Calu3 (cell line): ENCODE measurements at regions not wholly inside any gene's neighbourhood (a gene's known extent, or its start where the extent isn't known, plus 50 kb on each side); places are given as distances from the start of the nearest gene placed in this dataset.
"Not testable (repeated sequence)": the region's sequence is repeated elsewhere in the genome, so short reads cannot be mapped to it uniquely, and the experiment has no call there.

Experiments used
- BruUV-seq: library from RNA; stranded (reverse); fragments of 400-500 nt; replicated peaks from 2 replicates; lab custom pipeline; 2021; lab: Mats Ljungman, UMichigan
- CTCF ChIA-PET: fragments of 300-600 bp; sonication (Branson Sonifier 250); formaldehyde crosslinking; loops from one replicate; lab custom pipeline; 2022; ENCODE audit warnings: antibody characterized with exemption; lab: Charles Lee
- DNase-seq: peaks from one replicate; pipeline ENCODE4 v3.0.0; 2022
- H3K27ac Mint-ChIP-seq: one replicate; pipeline ENCODE4 v1.8.0; 2022; ENCODE audit warnings: mixed read lengths; ENCODE audit not compliant: unreplicated experiment
- H3K27me3 Mint-ChIP-seq: one replicate; pipeline ENCODE4 v1.8.0; 2022; ENCODE audit warnings: mixed read lengths; ENCODE audit not compliant: unreplicated experiment
- H3K36me3 Mint-ChIP-seq: one replicate; pipeline ENCODE4 v1.8.0; 2022; ENCODE audit warnings: mild to moderate bottlenecking, moderate library complexity, mixed read lengths; ENCODE audit not compliant: insufficient read depth, unreplicated experiment
- H3K4me1 Mint-ChIP-seq: one replicate; pipeline ENCODE4 v1.8.0; 2022; ENCODE audit warnings: mild to moderate bottlenecking, low read depth, mixed read lengths; ENCODE audit not compliant: unreplicated experiment
- H3K4me3 Mint-ChIP-seq: one replicate; pipeline ENCODE4 v1.8.0; 2022; ENCODE audit warnings: mild to moderate bottlenecking, low read depth, moderate library complexity, mixed read lengths; ENCODE audit not compliant: unreplicated experiment
- H3K9me3 Mint-ChIP-seq: one replicate; pipeline ENCODE4 v1.8.0; 2022; ENCODE audit warnings: low read depth, mixed read lengths; ENCODE audit not compliant: unreplicated experiment
- intact Hi-C: fragments of 100-400 bp; cut with micrococcal nuclease; formaldehyde crosslinking; loops from one replicate; pipeline ENCODE4 v1.10.0; 2022; ENCODE audit not compliant: unreplicated experiment
- TF ChIP-seq, protein P1 (sequence below): fragments of 200-600 bp; IDR thresholded peaks from one replicate; pipeline ENCODE4 v1.8.0; 2022; ENCODE audit warnings: antibody characterized with exemption; ENCODE audit not compliant: unreplicated experiment

DNA sequence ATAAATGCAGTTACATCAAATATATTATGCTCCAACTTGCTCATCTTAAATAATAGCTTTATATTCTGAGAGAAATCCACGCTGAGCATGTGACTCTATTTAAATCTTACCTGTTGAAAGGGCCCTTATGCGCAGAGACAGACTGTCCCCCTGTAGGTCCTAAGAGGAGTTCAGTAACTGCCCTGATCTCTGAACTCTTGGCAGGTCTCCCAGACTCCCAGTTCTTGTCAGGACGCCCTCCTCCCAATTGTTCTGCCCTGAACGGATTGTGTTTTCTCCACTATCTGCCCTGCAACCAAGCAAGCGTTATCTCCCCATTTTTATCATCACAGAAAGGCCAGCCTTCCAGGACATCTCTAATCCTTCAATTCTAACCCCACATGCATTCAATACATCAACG, 954.6 kb downstream of the TSN start:
- TF ChIP-seq, protein P1, sequence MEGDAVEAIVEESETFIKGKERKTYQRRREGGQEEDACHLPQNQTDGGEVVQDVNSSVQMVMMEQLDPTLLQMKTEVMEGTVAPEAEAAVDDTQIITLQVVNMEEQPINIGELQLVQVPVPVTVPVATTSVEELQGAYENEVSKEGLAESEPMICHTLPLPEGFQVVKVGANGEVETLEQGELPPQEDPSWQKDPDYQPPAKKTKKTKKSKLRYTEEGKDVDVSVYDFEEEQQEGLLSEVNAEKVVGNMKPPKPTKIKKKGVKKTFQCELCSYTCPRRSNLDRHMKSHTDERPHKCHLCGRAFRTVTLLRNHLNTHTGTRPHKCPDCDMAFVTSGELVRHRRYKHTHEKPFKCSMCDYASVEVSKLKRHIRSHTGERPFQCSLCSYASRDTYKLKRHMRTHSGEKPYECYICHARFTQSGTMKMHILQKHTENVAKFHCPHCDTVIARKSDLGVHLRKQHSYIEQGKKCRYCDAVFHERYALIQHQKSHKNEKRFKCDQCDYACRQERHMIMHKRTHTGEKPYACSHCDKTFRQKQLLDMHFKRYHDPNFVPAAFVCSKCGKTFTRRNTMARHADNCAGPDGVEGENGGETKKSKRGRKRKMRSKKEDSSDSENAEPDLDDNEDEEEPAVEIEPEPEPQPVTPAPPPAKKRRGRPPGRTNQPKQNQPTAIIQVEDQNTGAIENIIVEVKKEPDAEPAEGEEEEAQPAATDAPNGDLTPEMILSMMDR: no peak
- intact Hi-C loops: no loop called here
- H3K4me1 Mint-ChIP-seq: no peaks in the 10 kb centered on the region
- no peaks in the 10 kb centered on the region for H3K27me3 Mint-ChIP-seq
- CTCF ChIA-PET: no interaction called here
- no peak for DNase-seq
- no peak overlapping the region for H3K4me3 Mint-ChIP-seq
- BruUV-seq: no TSS peak
- peaks cover 25% of the 10 kb centered on the region for H3K9me3 Mint-ChIP-seq
- H3K27ac Mint-ChIP-seq: no peak overlapping the region
- no peaks in the 10 kb centered on the region for H3K36me3 Mint-ChIP-seq

DNA sequence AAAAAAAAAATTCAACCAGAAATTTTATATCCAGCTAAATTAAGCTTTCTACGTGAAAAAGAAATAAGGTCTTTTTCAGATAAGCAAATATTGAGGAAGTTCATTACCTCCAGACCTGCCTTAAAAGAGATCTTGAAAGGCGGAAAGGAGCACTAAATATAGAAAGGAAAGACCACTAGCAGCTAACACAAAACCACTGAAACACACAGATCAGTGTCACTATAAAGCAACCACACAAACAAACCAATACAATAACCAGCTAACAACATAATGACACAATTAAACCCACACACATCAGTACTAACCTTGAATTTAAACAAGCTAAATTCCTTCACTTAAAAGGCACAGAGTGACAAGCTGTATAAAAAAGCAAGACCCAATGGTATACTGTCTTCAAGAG, 958.3 kb downstream of the TSN start:
- CTCF ChIA-PET: no interaction called here
- BruUV-seq: no TSS peak
- Mint-ChIP-seq H3K4me1 (no peaks in the 10 kb centered on the region), H3K27ac (no peak overlapping the region), H3K4me3 (no peak overlapping the region), H3K27me3 (no peaks in the 10 kb centered on the region), H3K36me3 (no peaks in the 10 kb centered on the region), H3K9me3 (peaks cover 18% of the 10 kb centered on the region)
- intact Hi-C loops: no loop called here
- no peak for DNase-seq
- TF ChIP-seq, protein P1: no peak

DNA sequence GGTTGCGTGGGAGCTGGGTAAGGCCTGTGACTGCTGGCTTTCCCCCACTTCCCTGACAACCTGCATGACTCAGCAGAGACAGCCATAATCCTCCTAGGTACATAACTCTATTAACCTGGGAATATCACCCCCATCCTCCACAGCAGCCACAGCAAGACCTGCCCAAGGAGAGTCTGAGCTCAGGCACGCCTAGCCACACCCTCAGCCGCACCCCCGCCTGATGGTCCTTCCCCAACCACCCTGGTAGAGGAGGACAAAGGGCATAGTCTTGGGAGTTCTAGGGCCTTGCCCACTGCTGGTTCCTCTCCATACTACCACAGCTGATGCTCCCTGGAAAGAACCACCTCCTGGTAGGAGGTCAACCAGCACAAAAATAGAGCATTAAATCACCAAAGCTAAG, 965.4 kb downstream of the TSN start:
- H3K4me3 Mint-ChIP-seq, H3K27me3 Mint-ChIP-seq, H3K36me3 Mint-ChIP-seq, BruUV-seq, DNase-seq, H3K27ac Mint-ChIP-seq, H3K9me3 Mint-ChIP-seq, intact Hi-C loops, CTCF ChIA-PET, H3K4me1 Mint-ChIP-seq: not testable (repeated sequence)

DNA sequence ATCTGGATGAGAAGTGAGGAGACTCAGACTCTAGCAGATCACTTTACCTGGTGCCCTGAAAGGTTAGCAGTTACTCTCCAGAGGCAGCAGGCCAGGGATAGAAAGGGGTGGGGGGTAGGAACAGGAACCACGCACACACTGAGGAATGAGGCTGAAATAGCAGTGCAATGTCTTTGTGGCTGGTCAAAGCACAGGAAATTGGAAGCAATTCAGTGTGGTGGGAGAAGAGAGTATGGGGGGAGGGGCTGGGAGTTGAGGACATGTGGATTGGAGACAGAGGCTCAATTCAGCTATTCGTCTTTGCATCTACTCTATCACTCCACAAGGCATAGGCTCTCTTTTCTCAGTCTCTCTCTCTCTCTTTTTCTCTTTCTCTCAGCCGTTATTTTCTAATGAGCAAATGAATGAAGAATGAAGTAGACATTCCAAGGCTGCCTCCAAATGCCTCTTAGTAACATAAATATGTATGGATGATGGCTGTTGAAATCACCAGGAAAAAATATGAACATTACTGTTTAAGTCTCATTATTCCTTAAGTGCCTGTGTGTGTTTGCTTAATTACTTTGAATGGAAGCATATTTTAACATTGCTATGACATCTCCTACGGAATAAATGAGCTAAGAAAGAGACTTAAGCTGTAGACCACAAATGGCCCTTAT, 979.4 kb downstream of the TSN start:
- no peak for DNase-seq
- no peaks in the 10 kb centered on the region for H3K27me3 Mint-ChIP-seq
- H3K4me1 Mint-ChIP-seq: peaks cover 20% of the 10 kb centered on the region
- no peak overlapping the region for H3K4me3 Mint-ChIP-seq
- intact Hi-C loops: no loop called here
- TF ChIP-seq, protein P1: no peak
- no TSS peak for BruUV-seq
- CTCF ChIA-PET: no interaction called here
- H3K27ac Mint-ChIP-seq: no peak overlapping the region
- peaks cover 10% of the 10 kb centered on the region for H3K9me3 Mint-ChIP-seq
- H3K36me3 Mint-ChIP-seq: no peaks in the 10 kb centered on the region

DNA sequence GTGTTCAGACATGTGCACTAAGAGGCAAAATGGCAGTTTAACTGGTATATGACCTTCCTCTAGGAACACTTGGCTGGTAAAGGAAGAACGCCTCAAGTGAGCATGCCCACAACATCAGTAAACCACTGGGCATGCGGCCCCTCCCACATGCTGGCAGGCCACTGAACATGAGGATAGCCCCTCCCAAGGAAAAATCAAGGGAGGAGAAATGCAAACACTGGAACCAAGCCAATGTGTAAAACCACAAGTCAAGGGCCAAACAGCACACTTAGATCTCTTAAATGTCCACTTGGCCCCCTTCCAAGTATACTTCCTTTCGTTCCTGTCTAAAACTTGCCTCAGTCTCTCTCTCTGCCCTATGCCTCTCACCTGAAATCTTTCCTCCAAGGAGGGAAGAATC, 980.8 kb downstream of the TSN start:
- CTCF ChIA-PET: no interaction called here
- Mint-ChIP-seq H3K4me1 (peaks cover 20% of the 10 kb centered on the region), H3K36me3 (no peaks in the 10 kb centered on the region), H3K9me3 (peaks cover 10% of the 10 kb centered on the region), H3K27me3 (no peaks in the 10 kb centered on the region), H3K4me3 (no peak overlapping the region), H3K27ac (no peak overlapping the region)
- peak; percentile 30 for DNase-seq
- TF ChIP-seq, protein P1: no peak
- BruUV-seq: no TSS peak
- intact Hi-C loops: no loop called here
